HG02588 (cell line): ENCODE measurements at regions not wholly inside any gene's neighbourhood (a gene's known extent, or its start where the extent isn't known, plus 50 kb on each side); places are given as distances from the start of the nearest gene placed in this dataset.

ENCODE experiments used
- ATAC-seq: cut with Tn5 transposase; IDR thresholded peaks from one replicate; pipeline ENCODE4 v1.9.1; 2021; ENCODE audit warnings: mild to moderate bottlenecking, moderate library complexity; ENCODE audit not compliant: unreplicated experiment

GRCh38 chr18:46405832-46406538, 251.0 kb downstream of the LOXHD1 start:
- ATAC-seq, result no peak

- ATAC-seq, result no peak
Measured at GRCh38 chr18:46406539-46406932, 250.5 kb downstream of the LOXHD1 start.

DNA sequence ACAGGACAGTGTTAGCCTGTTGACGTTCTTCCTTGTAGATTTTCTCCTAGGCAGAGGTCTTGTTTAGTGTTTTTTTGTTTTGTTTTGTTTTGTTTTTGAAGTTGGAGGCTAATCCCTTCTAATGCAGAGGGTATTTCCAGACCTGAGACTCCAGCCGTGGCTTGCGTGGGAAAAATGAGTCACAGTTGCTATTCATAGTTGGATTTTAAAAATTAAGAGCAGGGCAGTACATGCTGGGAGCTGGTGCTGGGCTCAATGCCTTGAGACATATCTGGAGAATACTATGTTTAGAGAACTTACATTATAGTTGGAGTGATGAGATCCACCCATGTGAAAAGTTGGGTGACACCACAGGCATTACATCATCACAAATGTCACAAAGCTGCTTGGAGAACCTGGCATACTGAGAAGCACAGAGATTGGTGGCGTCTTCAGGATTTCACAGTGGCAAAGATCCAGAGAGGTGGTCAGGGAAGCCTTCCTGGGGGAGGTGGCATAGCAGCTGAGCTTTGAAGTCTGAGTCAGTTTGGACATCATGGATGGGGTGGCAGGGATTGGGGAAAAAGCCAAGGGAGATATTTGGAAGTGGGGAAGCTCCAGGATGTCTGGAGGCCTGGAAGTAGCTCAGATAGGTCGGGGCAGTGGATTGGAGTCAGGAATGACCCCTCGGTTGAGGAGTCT, 249.4 kb downstream of the LOXHD1 start:
- ATAC-seq, result no peak

DNA sequence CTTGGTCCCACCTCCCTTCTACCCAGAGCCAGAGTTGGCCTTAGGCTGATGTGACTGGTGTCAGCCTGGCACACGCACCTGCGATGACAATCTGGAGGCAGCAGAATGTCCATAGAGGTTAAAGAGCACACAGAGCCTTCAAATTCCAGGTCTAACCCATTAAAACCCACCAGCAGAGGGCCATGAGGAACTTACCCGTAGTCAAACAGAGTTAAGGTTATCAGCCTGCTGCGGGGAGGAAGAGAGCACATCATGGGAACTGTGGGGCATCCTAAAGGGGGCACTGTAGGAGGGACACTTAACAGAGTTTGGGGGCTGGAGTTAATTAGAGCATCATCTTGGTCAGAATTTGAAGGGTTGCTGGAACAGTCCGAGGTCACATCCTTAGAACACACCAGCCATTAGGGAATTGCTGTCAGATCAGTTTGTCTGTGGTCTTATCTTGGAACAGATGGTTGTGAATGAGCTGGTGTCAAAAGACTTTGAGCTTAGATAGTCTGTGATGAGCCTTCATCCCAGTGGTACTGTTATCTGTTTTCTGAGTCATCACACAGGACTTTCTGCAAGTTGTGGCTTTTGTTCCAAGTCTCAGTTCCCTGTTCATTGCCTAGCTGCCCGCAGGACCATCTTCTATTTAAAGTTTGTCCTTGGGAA, 248.6 kb downstream of the LOXHD1 start:
- ATAC-seq, result no peak

DNA sequence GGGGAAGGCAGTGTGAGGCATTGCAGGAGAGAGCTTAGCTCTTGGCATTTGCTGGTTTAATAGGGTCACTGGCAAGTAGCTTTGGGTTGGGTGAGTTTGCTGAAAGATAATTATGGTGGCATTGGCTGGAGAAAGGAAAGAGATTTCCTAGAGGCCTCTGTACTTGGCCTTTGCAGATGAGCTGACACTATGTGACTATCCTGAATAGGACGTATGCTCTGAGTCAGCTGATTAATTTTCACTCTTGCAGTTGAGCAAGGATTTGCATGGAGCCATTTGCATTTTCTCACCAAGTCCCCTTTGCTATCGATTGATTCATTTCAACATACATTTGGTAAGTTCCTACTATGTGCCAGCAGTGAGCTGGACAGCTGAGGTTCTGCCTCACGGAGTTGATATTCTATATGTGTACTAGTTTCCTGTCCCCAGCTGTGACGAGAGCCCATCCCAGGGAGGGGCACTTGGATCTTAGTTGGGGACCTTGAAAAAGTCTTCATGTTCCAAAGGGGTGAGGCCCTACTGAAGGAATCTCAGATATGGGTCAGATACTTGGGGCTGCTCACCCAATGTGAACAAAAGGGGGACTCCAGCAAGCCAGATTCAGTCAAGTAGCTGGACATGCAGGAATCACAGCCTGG, 245.7 kb downstream of the LOXHD1 start:
- no peak for ATAC-seq

GRCh38 chr18:46411867-46412690, 244.9 kb downstream of the LOXHD1 start:
- no peak for ATAC-seq

DNA sequence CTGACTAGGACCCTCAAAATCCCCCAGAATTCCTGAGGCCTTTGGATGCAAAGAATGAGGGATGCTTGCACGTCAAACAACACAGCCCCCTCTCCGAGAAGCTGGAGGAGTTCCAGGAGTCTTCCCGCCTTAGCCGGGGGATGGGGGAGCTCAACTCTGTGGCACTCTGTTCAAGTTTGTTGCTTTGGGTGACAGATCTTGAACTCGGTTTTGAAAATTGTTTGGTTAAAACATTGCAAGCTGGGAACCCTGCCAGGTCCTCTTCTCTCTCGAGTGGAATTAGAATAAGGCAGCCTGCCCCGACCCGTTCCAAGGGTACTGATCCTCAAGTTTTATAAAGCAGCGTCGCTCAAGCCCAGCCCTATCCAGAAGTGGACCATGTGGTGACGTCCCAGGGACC, 244.1 kb downstream of the LOXHD1 start:
- no peak for ATAC-seq

DNA sequence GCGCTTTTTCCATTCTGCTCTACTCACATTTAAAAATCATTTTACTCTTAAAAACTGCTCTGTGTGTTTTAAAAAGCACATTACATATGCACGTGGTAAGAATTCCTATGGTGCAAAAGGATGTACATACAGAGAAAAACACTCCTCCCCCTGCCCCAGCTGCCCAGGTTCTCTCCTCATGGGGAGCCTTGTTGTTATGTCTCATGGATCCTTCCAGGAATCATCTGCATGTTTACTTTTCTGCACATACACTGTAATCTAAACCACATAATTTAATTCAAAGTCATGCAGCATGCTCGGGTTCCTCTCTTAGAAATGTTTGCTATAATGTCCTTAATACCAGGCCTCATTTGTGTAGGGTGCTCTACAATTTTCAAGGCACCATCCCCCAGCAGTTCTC, 243.3 kb downstream of the LOXHD1 start:
- ATAC-seq, result no peak

GRCh38 chr18:46414863-46415262, 242.2 kb downstream of the LOXHD1 start:
- no peak for ATAC-seq

- ATAC-seq, result no peak
Measured at GRCh38 chr18:46415532-46416252, 241.3 kb downstream of the LOXHD1 start.

GRCh38 chr18:46416706-46417638, 240.0 kb downstream of the LOXHD1 start:
- peak; percentile 51 for ATAC-seq

DNA sequence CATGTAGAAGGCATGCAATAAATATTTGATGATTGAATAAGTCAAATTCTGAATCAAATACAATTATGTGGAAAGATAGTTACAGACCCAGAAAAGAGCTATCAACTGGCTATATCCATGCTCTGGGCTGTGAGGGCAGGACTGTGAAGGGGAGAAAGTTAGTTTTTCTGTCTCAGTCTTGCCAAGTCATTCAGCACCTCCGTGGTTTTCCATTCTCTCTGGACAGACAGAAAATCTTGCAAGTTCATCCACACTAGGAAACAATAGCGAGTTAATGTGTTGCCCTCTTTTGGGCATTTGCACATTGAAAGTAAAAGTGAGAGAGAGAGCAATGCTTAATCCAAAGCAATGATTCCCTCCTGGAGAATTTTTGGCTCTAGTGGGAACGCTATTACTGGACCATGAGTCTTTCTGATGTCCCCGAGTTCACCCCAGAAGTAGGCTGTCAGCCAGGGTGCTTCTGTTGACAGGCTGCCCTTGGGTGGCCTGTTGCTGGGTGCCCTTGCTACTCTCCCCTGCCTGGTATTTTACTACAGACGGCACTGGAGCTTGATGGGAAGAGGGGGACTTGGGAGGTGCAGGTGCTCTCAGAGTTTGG, 238.3 kb downstream of the LOXHD1 start:
- ATAC-seq, result no peak

DNA sequence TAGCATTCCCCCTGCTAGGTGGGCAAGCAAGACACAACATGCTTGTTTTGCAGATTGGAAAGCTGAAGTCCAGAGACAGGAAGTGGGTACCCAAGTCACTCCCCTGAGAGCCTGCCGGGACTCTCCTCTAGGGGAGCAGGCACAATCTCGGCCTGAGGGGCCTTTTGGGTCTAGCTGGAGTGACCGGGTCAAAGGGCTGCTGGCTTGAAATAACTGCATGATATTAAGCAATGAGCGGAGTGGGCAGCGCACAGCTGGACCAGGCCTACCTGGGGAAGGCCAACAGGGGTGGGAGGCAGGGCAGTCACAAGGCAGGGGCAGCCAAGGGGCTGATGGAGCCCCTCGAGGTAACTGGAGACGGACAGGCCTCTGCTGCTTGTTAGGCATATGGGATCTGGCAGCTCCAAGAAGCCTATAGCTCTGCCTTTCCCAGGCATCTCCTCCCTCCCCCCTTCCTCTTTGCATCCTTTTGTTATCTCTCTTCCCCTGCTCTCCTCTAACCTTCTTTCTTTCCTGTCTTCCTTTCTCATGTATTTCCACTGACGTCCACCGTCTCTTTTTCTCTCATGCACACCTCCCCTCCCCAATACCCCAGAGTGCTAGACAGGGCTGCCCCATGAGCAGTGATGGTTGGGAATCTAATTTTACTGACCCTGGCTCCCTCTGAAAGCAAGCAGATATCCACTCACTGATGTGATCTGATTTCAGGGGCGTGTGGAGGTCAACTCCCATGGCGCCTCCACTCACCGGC, 237.5 kb downstream of the LOXHD1 start:
- ATAC-seq, result no peak

GRCh38 chr18:46421973-46422551, 235.0 kb downstream of the LOXHD1 start:
- no peak for ATAC-seq

DNA sequence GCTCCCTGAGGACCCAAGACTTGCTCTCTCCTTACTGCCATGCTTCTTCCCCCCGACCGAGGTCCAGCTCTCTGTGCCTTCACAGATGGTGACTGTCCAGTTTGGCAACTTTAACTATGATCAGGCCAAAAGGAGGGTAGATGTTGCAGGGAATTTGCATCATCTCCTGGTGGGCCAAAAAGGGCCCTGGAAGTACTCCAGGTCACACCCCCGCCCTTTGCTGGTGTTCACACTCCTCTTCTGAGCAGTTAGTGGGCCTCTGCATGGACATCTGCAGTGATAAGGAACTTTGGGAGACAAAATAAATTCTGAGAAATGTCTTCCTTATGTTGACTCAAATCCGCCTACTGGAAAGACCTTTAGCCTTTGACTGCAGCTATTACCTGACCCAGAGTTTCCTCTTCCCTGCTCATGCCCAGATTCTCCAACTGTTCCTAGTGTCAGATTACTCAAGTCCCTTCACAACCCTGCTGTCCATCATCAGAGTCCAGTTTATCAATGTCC, 234.4 kb downstream of the LOXHD1 start:
- no peak for ATAC-seq

DNA sequence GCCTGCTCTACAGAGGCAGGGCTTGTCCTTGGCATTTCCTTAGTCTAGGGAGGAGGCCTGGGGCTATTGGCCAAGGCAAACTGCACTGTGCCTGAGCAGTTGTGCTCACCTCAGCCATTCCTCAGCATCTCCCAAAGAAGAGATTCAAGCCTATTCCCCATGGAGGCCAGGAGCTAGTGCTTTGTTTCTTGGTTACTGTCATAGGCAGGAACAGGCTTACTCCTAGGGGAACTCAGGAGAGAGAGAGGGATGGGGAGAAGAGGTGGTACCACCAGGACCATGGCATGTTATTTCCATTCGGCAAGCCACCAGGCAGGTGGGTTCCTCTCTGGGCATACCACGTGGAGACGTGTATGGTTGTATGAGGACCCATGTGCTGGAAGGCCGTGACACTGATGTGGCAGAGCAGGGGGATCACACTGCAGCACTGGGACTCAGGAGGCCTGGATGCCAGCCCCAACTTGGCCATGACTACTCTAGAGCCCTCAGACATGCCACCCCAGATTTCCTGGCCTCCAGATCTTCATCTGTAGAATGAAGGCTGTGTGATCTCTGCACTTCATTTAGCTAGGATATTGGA, 233.7 kb downstream of the LOXHD1 start:
- ATAC-seq, result no peak

GRCh38 chr18:46424898-46425297, 232.1 kb downstream of the LOXHD1 start:
- no peak for ATAC-seq
